ENCODE measurements at regions not wholly inside any gene's neighbourhood (a gene's known extent, or its start where the extent isn't known, plus 50 kb on each side); places are given as distances from the start of the nearest gene placed in this dataset.
"Not testable (repeated sequence)": the region's sequence is repeated elsewhere in the genome, so short reads cannot be mapped to it uniquely, and the experiment has no call there.

GRCh38 chr21:28699186-28699585 lies 293.5 kb downstream of the LTN1 start:
- DNase-seq = no peak

DNA sequence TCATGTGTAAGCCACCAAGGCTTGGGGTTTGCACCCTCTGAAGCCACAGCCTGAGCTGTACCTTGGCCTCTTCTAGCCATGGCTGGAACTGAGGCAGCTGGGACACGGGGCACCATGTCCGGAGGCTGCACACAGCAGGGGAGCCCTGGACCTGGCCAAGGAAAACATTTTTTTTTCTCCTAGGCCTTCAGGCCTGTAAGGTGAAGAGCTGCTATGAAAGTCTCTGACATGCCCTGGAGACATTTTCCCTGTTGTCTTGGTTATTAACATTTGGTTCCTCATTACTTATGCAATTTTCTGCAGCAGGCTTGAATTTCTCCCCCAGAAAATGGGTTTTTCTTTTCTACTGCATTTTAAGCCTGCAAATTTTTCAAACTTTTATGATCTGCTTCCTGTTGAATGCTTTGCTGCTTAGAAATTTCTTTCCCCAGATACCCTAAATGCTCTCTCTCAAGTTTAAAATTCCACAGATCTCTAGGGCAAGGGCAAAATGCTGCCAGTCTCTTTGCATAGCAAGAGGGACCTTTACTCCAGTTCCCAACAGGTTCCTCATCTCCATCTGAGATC lies 295.8 kb downstream of the LTN1 start:
- DNase-seq = no peak

DNA sequence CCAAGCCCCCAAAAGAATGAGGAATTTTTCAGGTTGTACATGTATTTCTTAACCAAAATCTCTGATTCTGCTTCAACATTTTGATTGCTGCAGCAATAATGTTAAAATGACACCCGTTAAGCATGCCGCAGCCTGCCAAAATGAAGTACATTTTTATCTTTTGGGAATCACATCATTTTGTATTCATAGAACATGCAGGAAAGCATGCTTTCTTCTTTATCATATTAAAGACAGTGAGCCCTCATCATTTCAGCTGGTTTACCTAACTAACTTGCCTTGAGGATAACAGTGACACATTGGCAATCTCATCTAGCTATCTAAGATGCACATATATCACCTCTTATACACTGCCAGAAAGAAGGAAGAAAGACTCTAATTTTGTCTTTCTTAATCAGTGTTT lies 299.2 kb downstream of the LTN1 start:
- no peak for DNase-seq

DNA sequence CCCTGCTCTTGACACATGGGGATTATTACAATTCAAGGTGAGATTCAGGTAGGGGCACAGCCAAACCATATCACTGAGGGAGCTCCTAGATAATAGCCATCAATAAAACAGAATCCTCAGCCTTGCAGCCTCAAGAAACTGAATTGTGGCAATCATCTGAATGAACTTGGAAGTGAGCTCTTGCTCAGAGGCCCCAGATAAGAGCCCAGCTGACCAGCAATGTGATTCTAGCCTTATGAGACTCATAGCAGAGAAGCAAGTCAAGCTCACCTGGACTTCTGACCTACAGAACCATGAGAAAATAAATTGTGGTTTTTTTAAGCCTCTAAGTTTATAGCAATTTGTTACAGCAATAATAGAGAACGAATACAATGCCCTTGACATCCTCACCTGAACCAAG lies 302.5 kb downstream of the LTN1 start:
- no peak for DNase-seq

DNA sequence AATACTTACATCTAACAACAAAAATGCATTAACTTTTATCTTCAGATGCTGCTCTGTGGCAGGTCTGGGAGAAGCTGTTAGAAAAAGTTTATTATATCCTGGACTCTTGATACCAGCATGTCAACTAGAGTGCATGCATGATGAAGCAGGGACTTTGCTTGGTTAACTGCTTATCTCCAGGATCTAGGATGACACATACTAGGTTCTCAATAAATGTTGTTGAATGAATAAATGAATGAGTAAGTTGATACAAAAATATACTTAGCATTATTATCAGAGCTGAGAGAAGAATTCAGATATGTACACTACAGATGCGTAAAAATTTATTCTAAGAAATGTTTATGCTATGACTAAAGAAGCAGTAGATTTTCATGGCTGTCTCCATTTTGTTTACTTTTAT lies 304.3 kb downstream of the LTN1 start:
- DNase-seq = no peak

DNA sequence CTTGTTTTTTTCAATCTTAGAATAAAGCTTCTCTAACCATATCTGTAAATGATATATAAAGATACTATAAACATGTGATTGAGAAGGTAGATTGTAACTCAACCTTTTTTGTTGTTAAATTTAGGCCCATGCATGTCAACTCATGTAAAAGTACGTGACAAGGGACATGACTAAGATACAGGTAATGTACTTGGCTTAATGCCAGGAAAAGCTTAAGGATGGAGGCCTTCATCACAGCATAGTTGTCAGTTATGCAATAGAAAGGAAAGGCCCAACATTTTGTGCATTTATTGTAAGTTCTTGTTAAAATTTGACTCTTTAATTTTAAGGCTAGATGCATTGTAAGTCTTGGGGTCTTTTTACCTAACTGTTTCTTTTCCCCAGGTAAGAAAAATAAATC lies 305.1 kb downstream of the LTN1 start:
- no peak for DNase-seq

DNA sequence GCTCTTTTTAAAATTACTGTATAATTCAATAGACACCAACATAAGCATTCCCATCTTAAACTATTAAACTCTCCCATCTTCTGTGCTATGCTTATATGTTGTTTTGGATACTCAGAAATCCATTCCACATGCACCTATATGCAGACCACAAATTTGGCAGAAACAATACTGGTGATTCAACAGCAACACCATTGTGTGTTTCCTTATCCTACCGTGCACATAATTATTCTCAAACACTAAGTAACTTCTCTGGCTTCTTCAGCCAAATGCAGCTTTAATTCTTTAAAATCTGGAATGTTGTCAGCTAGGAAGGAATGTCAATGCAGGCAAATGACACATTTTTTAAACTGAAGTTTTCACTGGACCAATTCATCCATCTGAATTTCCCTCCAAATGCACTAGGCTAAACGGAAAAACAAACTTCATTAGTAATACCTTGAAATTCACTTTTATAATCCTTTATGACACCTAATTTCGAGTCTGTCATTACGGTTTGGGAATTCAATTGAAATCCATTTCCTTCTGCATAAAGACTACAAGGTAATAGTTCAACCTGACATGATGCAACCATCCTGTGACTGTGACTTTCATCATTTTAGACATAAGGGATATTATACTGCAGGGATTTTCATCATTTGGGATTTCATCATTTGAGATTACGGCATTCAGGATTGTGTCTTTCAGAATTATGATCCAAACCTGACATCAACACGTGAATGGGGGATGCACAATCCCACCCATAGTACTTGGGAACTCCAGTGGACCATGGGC lies 308.5 kb downstream of the LTN1 start:
- no peak for DNase-seq

GRCh38 chr21:28682884-28683283 lies 309.8 kb downstream of the LTN1 start:
- not testable (repeated sequence) for DNase-seq

DNA sequence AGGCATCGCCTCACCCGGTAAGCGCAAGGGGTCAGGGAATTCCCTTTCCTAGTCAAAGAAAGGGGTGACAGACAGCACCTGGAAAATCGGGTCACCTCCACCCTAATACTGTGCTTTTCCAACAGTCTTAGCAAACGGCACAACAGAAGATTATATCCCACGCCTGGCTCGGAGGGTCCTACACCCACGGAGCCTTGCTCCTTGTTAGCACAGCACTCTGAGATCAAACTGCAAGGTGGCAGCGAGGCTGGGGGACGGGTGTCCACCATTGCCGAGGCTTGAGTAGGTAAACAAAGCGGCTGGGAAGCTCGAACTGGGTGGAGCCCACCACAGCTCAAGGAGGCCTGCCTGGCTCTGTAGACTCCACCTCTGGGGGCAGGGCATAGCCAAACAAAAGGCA lies 315.6 kb downstream of the LTN1 start:
- not testable (repeated sequence) for DNase-seq

DNA sequence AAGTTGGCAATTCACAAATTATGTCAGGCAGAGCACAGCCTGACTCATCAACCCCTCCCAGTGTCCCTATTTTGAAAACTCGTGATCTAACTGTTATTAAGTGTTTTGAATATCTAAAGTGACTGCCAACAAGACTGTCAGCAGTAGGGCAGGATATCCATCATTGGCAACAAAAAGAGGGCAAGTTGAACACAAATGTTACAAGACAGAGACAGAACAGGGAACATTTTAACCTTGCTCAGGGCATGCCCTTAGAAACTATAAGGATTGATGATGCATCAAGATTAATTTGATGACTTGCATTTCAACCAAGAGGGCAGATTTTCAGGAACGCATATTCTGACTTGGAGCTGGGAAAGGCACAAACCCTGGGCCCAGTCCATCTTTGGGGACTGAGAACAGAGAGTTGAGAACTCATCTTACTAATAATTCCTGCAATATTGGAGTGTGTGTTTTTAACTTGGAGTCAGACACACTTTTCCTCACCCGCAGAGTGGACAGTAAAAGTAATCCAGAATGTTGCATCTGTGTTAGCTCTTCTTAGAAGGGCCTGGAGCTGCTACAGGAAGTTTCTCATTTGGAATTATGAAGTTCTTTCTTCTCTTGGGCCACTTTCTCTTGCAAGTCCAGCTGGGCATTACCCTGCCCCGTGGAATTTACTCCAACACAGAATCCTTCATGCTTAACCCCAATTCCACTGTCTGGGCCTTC lies 317.2 kb downstream of the LTN1 start:
- DNase-seq = no peak

- DNase-seq = no peak
Measured at GRCh38 chr21:28674763-28675162, 317.9 kb downstream of the LTN1 start.

DNA sequence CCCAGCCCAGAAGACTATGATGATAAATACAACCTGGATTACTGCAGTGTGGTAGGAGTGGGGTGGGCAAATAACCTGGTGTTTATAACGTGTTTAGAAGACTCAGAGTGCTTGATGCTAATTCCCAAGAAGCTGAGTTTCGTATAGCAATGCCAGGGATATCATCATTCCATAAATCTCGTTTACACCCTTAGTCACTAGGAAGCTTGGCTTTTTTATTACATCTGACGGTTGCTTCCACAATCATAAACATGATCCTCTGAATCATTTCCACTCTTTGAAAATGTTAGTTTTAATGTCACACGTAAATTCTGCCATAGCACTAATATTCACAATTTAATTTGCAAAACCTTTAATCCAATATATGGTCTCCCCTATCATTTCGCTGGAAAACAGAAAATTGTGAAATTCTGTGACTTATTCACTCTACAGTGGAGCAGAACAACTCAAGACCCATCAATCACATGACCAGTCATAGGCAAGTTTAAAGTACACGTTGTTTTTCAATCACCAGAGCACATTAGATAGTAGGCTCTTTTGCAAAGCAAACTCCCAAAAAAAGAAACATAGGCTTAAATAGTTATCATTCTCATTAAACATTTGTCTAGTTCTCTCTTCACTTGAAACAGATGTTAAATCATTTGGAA lies 321.0 kb downstream of the LTN1 start:
- DNase-seq = no peak

- DNase-seq = no peak
Measured at GRCh38 chr21:28669971-28670653, 322.6 kb downstream of the LTN1 start.

GRCh38 chr21:28669321-28669720 lies 323.4 kb downstream of the LTN1 start:
- DNase-seq = no peak

GRCh38 chr21:28663754-28664153 lies 328.9 kb downstream of the LTN1 start:
- DNase-seq = no peak

GRCh38 chr21:28663111-28663693 lies 329.5 kb downstream of the LTN1 start:
- DNase-seq = no peak

GRCh38 chr21:28657566-28657965 lies 335.1 kb downstream of the LTN1 start:
- no peak for DNase-seq

GRCh38 chr21:28655471-28655870 lies 337.2 kb downstream of the LTN1 start:
- DNase-seq = no peak

DNA sequence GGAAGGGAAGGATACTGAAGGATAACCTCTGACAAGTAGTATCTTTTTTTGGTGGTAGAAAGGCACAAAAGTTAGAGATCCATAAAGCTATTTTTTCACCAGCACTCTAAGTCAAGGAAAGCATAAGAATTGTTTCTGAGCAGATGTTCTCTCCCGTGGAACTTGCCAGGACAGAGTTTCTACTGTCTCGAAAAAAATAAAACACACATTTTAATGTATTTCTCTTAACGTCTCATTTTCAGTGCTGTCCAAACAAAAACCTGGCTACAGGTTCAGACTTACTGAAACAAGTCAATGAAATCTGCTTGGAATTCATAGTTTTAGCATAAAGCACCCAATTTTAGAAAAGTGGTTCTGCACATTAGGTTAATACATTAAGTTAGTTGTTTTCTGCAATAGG lies 338.3 kb downstream of the LTN1 start:
- DNase-seq = no peak

GRCh38 chr21:28644762-28645161 lies 347.9 kb downstream of the LTN1 start:
- DNase-seq = no peak

DNA sequence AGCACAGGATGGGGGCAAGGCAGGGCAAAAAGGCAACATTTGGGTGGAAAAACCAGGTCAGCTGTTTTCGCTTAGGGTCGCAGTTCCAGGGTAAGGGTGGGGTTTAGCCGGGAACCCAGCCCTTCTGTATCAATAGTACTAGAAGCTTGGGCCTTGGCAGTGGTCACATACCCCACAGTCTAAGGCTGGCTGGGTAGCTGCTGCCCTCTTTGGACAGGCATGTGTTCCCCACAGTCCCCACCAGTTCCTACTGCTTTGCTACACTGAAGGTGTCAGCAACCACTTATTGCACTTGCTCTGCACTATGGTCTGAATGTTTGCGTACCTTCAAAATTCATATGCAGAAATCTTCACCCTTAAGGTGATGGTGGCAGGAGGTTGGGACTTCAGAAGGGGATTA lies 349.8 kb downstream of the LTN1 start:
- no peak for DNase-seq

- no peak for DNase-seq
Measured at GRCh38 chr21:28641731-28642130, 350.9 kb downstream of the LTN1 start.

DNA sequence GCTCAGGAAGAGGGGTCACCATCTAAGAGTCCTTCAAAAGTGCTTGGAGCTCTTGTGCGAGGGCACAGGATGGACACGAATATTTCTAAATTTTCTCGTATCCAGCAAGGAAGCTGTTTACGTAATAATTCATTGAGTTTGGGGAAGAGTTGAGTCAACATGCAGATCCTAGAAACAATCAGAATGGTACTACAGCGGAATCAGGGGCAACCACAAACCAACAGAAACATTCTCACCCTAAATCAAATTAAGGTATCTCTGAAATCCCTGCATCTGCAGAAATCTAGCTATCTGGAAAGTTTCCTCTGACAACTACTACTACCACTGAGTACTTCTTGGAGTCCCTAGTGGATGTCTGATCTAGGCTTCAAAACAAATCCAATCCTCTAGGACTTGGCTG lies 352.4 kb downstream of the LTN1 start:
- DNase-seq = no peak

All from NCI-H1417 (cell line).